Kidney capillary endothelial cell (primary cell): ENCODE measurements at regions not wholly inside any gene's neighbourhood (a gene's known extent, or its start where the extent isn't known, plus 50 kb on each side); places are given as distances from the start of the nearest gene placed in this dataset.
"Not testable (repeated sequence)": the region's sequence is repeated elsewhere in the genome, so short reads cannot be mapped to it uniquely, and the experiment has no call there.

Experiments used
- DNase-seq: peaks from one replicate; pipeline ENCODE4 v3.0.0-alpha.2; 2018; ENCODE audit warnings: low spot score

- DNase-seq, result no peak
Observed at GRCh38 chr3:76199382-76199781, 414.0 kb upstream of the ZNF717 start.

GRCh38 chr3:76203578-76203977 is 418.2 kb upstream of the ZNF717 start:
- DNase-seq, result no peak

GRCh38 chr3:76206346-76206745 is 421.0 kb upstream of the ZNF717 start:
- DNase-seq, result no peak

GRCh38 chr3:76212679-76213078 is 427.3 kb upstream of the ZNF717 start:
- no peak for DNase-seq

- no peak for DNase-seq
Observed at GRCh38 chr3:76222201-76222600, 436.9 kb upstream of the ZNF717 start.

GRCh38 chr3:76231258-76231657 is 445.9 kb upstream of the ZNF717 start:
- DNase-seq, result no peak

- DNase-seq, result no peak
Observed at GRCh38 chr3:76242886-76243753, 457.8 kb upstream of the ZNF717 start.

GRCh38 chr3:76245073-76245472 is 459.7 kb upstream of the ZNF717 start:
- DNase-seq, result no peak

GRCh38 chr3:76245622-76246021 is 460.3 kb upstream of the ZNF717 start:
- no peak for DNase-seq

- DNase-seq, result no peak
Observed at GRCh38 chr3:76264496-76264895, 479.1 kb upstream of the ZNF717 start.

GRCh38 chr3:76264911-76265310 is 479.6 kb upstream of the ZNF717 start:
- no peak for DNase-seq

- DNase-seq, result no peak
Observed at GRCh38 chr3:76266511-76266910, 481.2 kb upstream of the ZNF717 start.

- no peak for DNase-seq
Observed at GRCh38 chr3:76267851-76268380, 482.6 kb upstream of the ZNF717 start.

- DNase-seq, result no peak
Observed at GRCh38 chr3:76293856-76294255, 508.5 kb upstream of the ZNF717 start.

GRCh38 chr3:76300746-76301145 is 515.4 kb upstream of the ZNF717 start:
- no peak for DNase-seq

GRCh38 chr3:76307556-76307955 is 522.2 kb upstream of the ZNF717 start:
- DNase-seq, result no peak

- no peak for DNase-seq
Observed at GRCh38 chr3:76308541-76308940, 523.2 kb upstream of the ZNF717 start.

GRCh38 chr3:76310089-76310488 is 524.7 kb upstream of the ZNF717 start:
- DNase-seq, result no peak

- no peak for DNase-seq
Observed at GRCh38 chr3:76310667-76311066, 525.3 kb upstream of the ZNF717 start.

- no peak for DNase-seq
Observed at GRCh38 chr3:76311941-76312340, 526.6 kb upstream of the ZNF717 start.

GRCh38 chr3:76315906-76316305 is 530.6 kb upstream of the ZNF717 start:
- DNase-seq, result not testable (repeated sequence)

- DNase-seq, result no peak
Observed at GRCh38 chr3:76321614-76322013, 536.3 kb upstream of the ZNF717 start.

GRCh38 chr3:76324101-76324500 is 538.8 kb upstream of the ZNF717 start:
- no peak for DNase-seq

GRCh38 chr3:76345878-76346277 is 560.5 kb upstream of the ZNF717 start:
- DNase-seq, result no peak
